GM13977 (cell line): ENCODE measurements at regions not wholly inside any gene's neighbourhood (a gene's known extent, or its start where the extent isn't known, plus 50 kb on each side); places are given as distances from the start of the nearest gene placed in this dataset.

Source experiments
- DNase-seq: peaks from one replicate; pipeline ENCODE4 v3.0.0; 2012; ENCODE audit warnings: low spot score
- in situ Hi-C: fragments of 300-500 bp; cut with MboI; formaldehyde crosslinking; loops from one replicate; pipeline ENCODE4 v1.12.0; 2022; ENCODE audit warnings: low sequenced_read_pairs, low pct_unique_long_range_greater_than_20kb, mixed read lengths, inconsistent platforms; ENCODE audit not compliant: unreplicated experiment
- TF ChIP-seq, protein P1 (sequence below): IDR thresholded peaks from 2 replicates; pipeline ENCODE4 v1.5.1; 2012; ENCODE audit warnings: mild to moderate bottlenecking, control low read depth; ENCODE audit not compliant: insufficient read depth; ENCODE audit errors: extremely low read depth, missing control alignments

DNA sequence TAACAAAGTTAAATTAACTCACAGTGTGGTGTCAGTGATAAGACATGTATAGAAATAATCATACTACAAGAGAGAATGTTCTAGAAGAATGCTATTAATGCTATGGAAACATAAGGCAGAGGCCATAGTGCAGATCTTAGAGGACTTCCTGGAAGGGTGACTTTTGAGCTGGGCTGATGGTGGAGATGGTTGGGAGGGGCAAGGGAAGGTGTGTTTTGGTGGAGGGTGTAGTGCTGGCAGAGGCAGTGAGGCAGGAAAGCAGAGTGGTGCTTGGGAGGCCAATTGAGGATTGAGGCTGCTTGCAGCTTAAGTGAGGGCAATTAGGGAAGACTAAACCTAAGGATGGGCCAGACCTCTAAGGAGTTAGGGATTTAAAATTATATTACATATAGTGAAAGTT lies 58.5 kb upstream of the FNDC1 start:
- in situ Hi-C loops, result no loop called here
- no peak for DNase-seq
- TF ChIP-seq, protein P1, sequence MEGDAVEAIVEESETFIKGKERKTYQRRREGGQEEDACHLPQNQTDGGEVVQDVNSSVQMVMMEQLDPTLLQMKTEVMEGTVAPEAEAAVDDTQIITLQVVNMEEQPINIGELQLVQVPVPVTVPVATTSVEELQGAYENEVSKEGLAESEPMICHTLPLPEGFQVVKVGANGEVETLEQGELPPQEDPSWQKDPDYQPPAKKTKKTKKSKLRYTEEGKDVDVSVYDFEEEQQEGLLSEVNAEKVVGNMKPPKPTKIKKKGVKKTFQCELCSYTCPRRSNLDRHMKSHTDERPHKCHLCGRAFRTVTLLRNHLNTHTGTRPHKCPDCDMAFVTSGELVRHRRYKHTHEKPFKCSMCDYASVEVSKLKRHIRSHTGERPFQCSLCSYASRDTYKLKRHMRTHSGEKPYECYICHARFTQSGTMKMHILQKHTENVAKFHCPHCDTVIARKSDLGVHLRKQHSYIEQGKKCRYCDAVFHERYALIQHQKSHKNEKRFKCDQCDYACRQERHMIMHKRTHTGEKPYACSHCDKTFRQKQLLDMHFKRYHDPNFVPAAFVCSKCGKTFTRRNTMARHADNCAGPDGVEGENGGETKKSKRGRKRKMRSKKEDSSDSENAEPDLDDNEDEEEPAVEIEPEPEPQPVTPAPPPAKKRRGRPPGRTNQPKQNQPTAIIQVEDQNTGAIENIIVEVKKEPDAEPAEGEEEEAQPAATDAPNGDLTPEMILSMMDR, result no peak

DNA sequence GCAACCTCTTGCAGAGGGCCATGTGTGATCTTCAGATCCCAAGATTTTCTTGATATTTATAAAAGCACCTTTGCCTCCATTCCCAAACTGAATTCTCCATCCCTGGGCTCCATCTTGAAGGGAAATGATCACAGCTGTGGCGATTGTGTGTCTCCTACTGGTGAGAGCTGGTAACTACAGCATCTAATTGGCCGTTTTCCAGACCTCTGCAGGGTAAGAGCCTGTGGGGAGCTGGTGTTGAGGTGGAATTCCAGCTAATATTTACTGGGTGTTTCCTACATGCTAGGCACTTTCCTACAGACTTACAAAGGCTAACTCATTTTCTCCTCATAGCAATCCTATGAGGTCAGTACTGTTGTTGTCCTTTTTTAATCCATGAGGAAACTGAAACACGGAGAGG lies 59.2 kb upstream of the FNDC1 start:
- no peak for DNase-seq
- in situ Hi-C loops, result no loop called here
- TF ChIP-seq, protein P1, result peak; percentile 81

DNA sequence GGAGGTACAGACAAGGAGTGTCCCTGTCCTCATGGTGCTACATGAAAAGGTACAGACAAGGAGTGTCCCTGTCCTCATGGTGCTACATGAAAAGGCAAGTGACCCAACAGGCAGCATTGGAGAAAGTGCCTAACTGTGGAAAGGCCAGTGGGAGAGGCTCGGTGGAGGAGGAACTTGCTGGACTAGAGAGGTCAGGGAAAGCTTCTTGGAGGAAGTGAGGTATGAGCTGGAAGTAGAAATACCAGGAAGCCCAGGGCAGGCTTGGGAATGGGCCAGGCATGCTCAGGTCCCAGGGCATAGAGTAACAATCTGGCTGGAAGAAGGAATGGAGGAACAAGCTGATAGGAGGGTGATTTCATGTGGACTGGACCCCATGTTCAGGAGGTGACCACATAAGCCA lies 59.8 kb upstream of the FNDC1 start:
- DNase-seq, result no peak
- in situ Hi-C loops, result loop anchor here (10.0 kb wide), 1 partner anchor 65 kb away; the partner anchor contains the start of gene TAGAP
- TF ChIP-seq, protein P1, result peak; percentile 0

DNA sequence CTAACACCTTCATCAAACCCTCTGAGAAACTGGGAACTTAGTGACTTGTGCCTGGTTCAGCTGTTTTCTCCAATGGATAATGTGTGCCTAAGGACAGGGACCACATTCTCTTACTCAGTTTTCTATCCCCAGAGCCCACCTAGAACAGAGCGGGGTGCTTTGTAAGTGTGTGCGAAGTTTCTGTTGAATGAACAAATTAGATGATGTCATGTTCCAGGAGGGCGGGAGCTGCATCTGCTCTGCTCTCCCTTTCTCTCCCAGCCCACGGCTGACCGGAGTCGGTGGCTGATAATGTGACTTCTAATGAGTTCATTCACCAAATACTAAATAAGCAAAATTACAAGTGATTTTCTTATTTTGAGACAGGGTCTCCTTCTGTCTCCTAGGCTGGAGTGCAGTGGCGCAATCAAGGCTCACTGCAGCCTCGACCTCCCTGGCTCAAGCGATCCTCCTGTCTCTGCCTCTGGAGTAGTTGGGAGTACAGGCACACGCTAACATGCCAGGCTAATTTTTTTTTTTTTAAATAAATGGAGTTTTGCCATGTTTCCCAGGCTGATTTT lies 60.7 kb upstream of the FNDC1 start:
- TF ChIP-seq, protein P1, result no peak
- DNase-seq, result no peak
- in situ Hi-C loops, result loop anchor here (10.0 kb wide), 1 partner anchor 64 kb away; the partner anchor contains the start of gene TAGAP

DNA sequence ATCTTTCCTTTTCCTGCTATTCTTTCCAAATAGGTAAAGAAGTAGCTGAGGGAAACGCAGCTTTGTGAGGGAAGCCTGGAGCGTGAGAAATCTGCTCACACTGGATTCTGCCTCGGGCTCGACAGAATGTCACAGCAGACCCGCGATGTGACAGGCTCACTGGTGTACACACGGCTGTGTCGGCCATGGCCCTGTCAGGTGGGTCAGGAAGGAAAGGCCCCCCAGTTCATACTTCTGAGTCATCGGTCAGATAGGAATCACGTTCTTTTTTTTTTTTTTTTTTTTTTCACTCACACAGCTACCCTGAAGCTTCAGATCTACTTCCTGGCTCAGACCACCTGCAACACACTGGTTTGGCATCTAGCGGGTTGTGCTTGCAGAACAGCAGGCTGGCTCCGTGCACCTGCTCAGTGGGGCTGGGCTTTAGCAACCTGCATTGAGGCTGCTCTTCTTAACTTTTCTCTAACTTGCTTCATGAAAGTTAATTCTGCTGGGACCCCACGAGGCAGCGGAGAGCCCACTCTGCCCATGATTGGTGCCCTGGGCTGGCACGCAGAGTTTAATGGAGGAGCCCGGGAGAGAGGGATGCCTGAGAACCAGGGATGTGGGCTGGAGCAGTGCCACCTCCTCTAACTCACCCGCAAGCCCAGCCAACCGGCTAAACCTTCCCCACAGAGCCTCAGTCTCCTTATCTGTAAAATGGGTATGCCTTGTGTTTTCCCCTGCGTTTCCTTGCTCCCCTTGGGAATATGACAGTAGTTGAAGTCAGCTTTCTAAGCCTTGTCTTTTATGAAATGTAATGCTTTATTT lies 61.5 kb upstream of the FNDC1 start:
- in situ Hi-C loops, result loop anchor here (10.0 kb wide), 1 partner anchor 63 kb away; the partner anchor contains the start of gene TAGAP
- DNase-seq, result no peak
- TF ChIP-seq, protein P1, result no peak

DNA sequence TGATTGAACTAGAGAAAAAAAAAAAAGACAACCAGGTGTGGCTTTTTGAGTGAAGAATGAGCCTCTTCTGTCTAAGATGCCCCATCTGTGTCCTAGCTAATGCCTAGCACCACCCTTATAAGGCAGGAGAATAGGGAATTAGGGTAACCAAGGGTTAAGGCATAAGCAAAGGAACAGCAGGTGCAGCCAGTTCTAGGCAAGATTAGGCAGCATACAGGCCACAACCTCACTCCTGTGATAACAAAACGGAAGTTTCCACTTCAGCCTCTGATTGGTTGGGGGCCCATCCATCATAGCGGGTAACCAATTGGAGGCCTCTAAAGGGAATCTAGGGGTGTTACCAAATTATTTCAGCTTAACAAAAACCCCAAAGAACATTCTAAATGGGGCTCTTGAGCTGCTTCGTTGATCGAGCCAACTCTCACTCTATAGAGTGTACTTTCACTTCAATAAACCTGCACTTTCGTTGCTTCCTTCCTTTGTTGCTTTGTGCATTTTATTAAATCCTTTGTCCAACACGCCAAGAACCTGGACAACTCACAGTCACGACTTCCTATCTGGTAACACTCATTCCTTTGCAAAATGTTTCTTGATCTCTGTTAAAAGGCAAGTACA lies 61.9 kb upstream of the TAGAP start:
- TF ChIP-seq, protein P1, result no peak
- in situ Hi-C loops, result loop anchor here (10.0 kb wide), 1 partner anchor 62 kb away; the partner anchor contains the start of gene TAGAP
- peak; percentile 80 for DNase-seq
